ENCODE measurements at regions not wholly inside any gene's neighbourhood (a gene's known extent, or its start where the extent isn't known, plus 50 kb on each side); places are given as distances from the start of the nearest gene placed in this dataset.

DNA sequence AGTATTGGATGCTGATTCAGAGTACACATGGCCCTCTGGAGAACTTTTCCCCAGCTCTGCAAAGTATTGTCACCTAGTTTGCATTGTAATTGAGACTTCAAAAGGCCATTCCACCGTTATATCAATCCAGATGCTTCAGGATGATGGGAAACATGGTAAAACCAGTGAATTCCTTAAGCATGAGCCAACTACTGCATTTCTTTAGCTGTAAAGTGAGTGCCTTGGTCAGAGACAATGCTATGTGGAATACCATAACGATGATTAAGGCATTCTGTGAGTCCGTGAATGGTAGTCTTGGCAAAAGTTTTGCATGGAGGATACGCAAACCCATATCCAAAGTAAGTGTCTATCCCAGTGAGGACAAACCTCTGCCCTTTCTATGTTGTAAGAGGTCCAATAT, 355.2 kb downstream of the DCAF12L2 start:
- no peak for DNase-seq (ENCODE audit: low spot score)

GRCh38 chrX:125826080-125826479, 340.0 kb downstream of the DCAF12L2 start:
- no peak for DNase-seq (ENCODE audit: low spot score)

GRCh38 chrX:125826774-125827451, 339.2 kb downstream of the DCAF12L2 start:
- no peak for DNase-seq (ENCODE audit: low spot score)

DNA sequence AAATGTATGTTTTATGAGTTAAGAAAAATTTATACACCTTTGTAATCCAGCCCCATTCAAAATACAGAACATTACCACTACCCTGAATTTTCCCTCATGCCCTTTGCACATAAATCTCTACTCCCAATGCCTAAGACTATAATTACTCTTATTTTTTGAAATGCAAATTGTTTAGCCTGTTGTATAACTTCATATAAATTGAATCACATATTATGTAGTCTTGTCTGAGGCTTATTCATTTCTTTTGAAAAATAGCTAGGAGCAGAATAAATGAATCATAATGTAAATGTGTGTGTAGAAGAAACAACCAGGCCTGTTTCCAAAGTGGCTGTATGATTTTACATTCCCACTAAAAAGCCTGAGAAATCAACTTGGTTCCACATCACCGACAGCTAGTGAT, 319.8 kb downstream of the DCAF12L2 start:
- no peak for DNase-seq (ENCODE audit: low spot score)

- no peak for DNase-seq (ENCODE audit: low spot score)
Measured at GRCh38 chrX:125850693-125851092, 315.4 kb downstream of the DCAF12L2 start.

DNA sequence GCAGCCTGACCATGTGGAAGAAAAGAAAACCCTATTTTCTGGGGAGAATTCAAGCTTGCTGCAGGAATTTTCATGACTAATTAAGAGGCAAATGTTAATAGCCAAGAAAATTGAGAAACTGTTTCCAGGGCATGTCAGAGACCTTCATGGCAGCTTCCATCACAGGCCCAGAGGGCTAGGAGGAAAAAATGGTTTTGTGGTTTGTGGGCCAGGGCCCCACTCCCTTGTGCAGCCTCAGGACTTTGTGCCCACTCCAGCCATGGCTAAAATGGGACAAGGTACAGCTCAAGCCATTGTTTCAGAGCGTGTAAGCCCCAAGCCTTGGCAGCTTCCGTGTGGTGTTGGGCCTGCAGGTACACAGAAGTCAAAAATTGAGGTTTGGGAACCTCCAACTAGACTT, 282.9 kb downstream of the DCAF12L2 start:
- DNase-seq (ENCODE audit: low spot score), result no peak

GRCh38 chrX:125894947-125895346, 271.1 kb downstream of the DCAF12L2 start:
- DNase-seq (ENCODE audit: low spot score), result no peak

DNA sequence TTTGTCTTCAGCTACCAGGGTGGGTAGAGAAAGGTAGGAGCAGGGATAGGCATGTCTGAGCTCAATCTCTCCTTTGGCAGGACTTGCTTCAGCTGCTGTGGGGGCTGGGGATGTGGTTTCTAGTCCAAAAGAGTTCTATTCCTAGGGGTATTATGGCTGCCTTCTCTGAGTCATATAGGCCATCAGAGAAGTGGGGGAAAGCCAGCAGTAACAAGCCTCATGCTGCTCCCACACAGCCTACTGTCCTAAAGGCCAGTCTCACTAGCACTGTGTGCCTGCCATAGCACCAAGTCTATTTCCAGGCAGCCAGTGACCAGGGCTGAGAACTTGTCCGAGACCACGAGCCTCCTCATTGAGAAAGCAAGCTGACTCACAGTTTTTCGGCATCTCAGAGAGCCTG, 270.6 kb downstream of the DCAF12L2 start:
- DNase-seq (ENCODE audit: low spot score), result no peak

DNA sequence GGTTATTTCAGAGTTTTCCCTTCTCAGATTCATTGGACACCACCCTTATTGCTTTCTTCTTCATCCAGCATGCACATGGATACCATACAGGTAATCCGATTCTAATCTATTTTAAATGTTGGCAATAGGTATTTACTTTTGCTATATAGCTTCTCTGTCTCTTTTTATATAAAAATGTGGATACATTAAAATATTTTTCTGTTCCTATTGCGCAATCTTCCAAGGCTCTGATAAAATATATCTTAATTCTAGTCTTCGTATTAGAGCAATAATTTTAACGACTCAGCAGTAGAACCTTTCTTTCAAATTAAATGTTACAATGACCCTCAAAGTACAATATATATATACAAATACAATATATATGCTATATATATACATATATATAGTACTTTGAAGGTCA, 239.8 kb downstream of the DCAF12L2 start:
- DNase-seq (ENCODE audit: low spot score), result no peak

DNA sequence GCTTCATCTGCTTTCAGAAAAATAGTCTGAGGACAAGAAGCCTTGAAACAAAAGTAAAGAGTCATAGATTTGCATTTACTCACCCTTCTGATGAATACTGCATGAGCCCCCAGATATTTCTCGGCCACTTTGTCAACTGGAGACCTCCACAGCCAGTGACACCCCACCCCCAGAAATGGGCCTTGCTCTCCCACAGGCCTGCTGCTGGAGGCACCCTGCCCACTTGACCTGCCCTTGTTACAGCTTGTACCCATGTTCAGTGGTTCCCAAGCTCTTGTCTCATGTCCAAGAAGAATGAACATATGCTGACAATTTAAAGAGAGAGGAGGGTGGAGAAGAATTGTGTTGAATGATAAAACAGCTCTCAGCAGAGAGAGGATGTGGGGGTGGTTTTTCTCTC, 225.1 kb downstream of the DCAF12L2 start:
- no peak for DNase-seq (ENCODE audit: low spot score)

DNA sequence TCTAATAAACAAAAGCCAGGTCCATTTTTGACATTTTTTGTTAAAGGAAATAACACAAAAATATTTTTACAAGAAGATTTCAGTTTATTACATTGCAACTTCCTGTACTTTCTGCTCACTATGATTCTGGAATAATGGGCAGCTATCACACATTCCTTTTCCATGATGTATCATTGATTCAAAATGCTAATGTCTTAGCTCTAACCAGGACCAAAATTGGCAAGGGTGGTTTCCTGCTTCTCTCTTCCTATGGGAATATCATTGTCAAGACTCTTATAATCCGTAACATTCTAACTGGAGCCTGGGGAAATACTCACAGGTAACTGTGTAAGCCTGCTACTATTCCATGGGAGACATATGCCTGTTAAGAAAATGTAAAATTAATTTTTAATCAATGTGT, 218.6 kb downstream of the DCAF12L2 start:
- DNase-seq (ENCODE audit: low spot score), result no peak

DNA sequence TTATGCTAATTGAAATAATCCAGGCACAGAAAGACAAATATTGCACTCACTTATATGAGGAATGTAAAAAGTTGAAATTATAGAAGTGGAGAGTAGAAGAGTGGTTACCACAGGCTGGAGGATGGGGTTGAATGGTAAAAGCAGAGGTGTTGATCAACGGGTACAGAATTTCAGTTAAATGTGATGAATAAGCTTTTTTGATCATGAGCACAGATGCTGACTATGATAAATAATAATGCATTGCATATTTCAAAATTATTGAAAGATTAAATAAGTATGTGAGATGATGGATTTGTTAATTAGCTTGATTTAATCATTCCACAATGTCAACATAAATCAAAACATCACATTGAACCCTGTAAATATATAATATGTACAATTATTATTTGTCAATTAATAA, 213.1 kb downstream of the DCAF12L2 start:
- DNase-seq (ENCODE audit: low spot score), result no peak

DNA sequence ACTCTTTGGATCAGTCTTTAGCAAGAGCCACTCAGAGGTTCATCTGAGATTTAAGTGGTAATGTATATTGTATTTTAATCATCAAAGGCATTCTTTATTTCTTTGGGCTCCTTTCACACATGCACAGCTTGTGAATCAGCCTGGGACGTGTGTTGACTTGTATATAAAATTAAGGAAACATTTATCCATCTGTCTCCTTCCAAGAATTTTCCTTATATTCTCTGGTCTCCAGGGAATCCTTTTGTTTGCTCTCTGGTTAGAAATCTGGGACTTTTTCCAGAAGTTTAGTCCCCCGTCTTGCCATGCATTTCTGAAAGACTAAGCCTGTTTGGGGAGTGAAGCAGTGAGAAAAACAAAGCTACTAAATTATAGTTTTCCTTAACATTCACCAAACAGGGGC, 212.3 kb downstream of the DCAF12L2 start:
- no peak for DNase-seq (ENCODE audit: low spot score)

DNA sequence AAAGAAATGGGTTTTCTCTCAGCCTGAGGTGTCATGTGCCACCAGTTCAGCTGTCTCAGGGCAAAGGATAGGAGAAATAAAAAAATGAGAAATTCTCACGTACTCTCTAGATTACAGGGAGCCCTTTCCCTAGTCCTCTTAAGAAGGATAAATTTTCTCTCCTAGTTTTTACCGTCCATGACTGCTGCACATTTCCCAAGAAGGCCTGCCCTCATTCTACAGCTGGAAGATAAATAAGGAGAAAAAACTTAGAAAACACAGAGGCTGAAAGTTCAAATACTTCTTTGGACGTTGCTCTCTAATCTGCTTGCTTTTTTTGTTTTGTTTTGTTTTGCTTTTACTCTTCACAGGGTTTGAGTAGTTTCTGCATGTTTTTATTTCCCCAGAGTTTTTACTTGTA, 211.9 kb downstream of the DCAF12L2 start:
- no peak for DNase-seq (ENCODE audit: low spot score)

GRCh38 chrX:125977851-125978250, 188.2 kb downstream of the DCAF12L2 start:
- DNase-seq (ENCODE audit: low spot score), result no peak

DNA sequence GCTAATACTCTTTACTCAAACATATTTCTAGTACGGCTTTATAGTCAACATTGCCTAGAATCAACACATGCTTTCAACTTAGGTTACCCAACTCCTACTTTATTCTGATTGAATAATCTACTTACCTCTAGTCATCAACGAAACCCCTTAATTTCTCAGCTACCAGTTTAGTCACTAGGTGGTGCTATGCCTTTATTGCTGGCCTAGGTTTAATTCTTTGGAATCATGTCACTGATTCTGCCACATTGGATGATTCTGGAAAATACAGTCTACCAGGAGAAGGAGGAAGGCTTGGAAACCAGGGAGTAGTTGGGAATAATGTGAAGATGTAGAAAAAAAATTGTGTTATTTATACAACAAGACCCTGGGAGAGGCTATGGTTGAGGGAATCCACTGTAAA, 167.7 kb downstream of the DCAF12L2 start:
- DNase-seq (ENCODE audit: low spot score), result peak; percentile 1

DNA sequence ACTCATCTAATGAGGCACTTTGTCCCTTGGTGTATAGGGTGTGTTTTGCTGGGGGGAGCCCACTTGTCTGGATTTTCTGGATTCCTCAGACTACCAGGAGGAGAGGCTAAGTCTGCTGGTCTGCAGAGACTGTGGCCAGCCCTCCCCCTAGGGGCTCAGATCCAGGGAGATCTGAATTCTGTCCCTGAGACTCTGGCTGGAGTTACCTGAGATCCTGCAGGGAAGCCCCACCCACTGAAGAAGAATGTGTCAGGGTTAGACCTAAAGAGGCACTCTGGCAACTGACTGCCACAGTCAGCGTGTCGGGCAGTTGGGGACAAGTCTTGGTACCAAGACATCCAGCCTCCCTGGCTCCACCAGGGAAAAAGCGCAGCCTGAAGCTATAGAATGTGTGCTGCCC, 138.9 kb downstream of the DCAF12L2 start:
- DNase-seq (ENCODE audit: low spot score), result no peak

GRCh38 chrX:126030021-126030420, 136.1 kb downstream of the DCAF12L2 start:
- no peak for DNase-seq (ENCODE audit: low spot score)

- no peak for DNase-seq (ENCODE audit: low spot score)
Measured at GRCh38 chrX:126063984-126064383, 102.1 kb downstream of the DCAF12L2 start.

DNA sequence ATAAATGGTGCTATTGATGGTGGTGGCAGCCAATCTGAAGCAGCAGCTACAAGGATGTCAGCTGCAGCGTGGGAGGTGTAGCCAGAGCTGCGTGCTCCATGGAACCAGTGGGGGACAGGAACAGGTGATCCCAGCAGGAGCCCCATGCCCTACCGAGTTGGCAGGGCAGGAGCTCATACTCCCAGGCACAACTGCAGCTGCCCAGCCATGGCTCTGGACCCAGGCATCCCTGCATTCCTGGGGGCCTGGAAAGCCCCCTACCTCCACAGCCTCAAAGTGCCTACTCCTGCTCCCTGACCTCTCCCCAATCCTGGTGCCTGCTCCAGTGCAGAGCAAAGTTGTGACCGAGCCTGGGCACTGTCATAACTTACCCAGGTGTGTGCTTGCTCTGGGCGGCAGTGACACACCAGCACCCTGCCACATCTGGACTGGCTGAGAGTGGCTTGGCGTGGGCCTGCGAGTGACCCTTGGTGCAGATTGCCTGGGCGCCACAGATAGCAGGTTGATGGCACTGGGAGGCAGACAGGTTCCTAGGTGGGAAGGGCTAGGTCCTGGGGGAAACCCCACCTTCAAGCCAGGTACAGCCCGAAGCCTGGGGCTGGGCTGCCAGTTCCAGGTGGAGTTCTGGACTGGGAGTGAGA, 101.1 kb downstream of the DCAF12L2 start:
- DNase-seq (ENCODE audit: low spot score), result no peak

DNA sequence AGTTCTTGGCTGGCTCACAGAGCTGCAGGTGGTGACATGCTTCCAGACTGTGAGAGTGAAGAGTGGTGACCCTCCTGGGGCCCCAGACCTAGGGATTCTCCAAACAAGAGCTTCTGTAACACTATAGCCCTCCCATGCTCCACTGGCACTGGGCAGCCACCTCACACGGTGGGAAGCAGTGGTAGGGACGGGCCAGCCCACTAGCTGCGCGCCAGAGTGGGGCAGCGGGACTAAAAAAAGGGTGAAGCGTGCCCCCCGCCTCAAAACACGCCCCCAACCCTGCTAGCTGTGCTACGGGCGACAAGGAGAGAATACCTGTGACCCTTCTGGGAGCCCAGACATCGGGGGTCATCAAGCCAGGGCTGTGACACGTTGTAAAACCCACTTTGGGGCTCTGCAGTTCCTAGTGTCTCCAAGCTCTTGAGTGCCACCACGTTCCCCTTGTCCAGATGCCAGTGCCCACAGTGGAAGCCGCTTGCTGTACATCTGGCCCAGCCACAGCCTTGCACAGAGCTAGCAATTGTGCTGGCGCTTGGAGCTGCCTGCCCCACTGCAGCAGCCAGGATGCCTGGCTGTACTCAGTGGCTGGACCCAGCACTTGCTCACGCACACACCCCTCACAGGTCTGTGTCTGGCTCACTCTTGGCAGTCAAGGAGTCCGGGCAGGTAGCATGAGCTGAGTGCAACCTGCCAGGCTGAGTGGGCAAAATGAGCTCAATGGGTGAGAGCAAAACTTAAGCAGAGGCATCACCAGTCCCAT, 100.0 kb downstream of the DCAF12L2 start:
- DNase-seq (ENCODE audit: low spot score), result no peak
